GM21447 (cell line): ENCODE measurements at regions not wholly inside any gene's neighbourhood (a gene's known extent, or its start where the extent isn't known, plus 50 kb on each side); places are given as distances from the start of the nearest gene placed in this dataset.
"Not testable (repeated sequence)": the region's sequence is repeated elsewhere in the genome, so short reads cannot be mapped to it uniquely, and the experiment has no call there.

Source experiments
- ATAC-seq: cut with Tn5 transposase; IDR thresholded peaks from one replicate; pipeline ENCODE4 v1.9.1; 2021; ENCODE audit not compliant: unreplicated experiment

DNA sequence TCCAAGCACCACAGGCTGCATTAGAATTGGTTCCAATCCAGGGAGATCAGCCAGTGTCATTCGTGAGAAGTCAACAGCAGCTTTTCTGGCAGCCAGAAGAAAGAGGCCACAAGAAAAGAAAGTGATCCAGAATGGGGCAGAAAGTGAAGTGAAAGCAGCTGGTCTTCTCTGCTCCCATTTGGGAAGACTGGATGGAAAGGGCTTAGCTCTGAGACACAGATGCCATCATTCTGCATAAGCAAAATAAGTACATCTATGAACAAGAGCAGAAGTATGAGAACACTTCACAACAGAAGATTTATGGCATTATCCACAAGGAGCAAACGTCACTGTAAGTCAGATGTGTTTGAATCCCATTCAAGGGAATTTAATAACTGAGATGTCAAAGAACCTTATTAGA, 326.5 kb upstream of the ESRRG start:
- ATAC-seq = no peak

DNA sequence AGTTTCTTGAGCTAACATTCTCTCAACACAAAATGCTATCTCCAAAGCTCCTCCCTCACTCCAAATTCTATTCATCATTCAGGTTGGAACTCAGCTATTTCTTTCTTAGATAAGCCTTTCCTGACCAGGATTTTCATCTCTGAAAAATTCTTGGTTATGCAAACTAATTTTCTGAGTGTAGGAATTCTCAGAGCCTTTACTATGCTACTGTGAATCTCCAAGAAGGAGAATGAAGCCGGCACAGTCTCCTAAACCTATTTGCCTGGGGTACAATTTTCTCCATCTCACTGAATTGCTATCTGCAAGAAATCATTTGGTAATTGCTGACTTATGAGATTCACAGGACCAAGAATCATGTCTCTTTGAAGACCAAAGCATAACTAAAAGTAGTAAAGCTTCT, 325.9 kb upstream of the ESRRG start:
- no peak for ATAC-seq

DNA sequence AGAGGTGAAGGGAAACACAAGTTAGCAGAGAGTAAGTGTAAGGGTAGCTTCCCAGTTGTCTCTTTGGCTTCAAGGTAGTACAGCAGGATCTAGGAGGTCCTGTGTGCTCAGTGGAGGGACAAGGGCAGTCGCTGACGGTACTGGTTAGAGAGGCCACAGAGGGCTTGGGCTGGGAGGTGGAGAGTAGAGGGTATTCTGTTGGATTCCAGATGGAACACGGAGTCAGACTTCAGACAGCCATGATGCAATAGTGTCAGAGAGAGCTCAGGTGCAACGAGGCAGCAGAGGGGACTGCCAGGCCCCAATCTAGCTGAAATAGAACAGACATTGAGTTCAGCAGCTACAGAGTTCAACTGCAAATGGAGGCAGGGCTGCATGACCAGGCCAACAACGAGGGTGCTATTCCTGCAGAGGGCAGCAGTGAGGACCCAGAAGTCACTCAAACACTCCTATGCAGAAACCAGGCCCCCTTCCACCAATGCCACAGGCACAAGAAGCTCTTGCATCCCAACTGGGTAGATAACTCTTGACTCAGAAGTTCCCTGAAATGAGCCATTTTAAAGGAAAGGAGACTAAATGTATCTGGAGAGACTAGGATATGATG, 325.0 kb upstream of the ESRRG start:
- ATAC-seq = no peak

DNA sequence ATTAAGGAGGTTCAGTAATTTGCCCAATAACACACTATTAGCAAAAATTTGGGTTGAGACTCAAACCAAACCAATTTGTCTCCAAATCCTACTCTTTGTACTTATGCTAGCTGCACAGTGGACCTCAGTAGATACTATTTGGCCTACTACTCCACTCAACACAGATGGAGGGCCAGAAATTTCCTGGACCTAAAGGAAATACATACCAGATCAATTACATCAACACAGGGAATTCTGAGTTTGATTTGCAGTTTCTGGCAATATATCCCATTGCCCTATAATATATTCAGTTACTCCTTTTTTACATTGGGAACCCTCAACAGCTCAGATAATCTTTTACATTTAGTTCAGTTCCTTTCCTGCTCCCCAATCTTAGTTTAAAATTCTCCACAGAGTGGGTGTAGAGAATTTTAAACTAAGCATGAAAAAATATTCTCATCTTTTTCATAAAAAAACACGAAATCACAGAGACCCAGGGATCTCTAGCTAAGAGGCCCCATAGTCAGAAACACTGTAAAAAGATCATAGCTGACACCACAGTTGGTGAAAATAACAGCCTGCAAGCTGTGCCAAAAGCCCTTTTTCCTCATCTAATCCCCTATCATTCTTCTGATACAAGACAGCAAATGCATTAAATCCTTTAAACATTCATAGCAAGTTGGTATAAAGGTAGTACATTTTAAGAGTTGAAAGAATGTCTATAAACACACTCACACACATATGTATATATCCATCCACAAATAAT, 317.7 kb upstream of the ESRRG start:
- no peak for ATAC-seq

DNA sequence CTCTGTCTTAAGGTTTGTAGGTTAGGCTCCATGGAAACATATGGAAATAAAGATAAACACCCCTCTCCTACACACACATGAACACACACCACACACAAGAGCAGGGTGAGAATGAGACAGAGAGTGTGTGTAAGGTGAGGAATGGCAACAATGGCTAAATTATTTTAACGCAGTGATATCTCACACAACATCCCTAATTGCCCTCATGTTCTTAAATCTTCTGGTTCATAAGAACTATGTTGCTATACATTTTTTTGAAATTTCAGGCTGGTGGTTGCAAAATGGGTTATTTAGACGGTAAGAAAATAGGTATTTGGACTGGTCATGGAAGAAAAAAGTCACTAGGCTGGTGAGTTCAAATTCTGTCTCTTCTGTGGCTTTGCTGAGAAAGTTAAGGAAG, 316.7 kb upstream of the ESRRG start:
- no peak for ATAC-seq

DNA sequence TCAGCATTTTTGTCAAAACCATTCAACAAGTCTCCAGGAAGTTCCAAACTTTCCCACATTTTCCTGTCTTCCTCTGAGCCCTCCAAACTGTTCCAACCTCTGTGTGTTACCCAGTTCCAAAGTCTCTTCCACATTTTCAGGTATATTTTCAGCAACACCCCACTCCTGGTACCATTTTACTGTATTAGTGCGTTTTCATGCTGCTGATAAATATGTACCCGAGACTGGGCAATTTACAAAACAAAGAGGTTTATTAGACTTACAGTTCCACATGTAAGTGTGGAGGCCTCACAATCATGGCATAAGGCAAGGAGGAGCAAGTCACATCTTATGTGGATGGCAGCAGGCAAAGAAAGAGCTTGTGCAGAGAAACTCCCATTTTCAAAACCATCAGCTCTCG, 315.9 kb upstream of the ESRRG start:
- not testable (repeated sequence) for ATAC-seq

DNA sequence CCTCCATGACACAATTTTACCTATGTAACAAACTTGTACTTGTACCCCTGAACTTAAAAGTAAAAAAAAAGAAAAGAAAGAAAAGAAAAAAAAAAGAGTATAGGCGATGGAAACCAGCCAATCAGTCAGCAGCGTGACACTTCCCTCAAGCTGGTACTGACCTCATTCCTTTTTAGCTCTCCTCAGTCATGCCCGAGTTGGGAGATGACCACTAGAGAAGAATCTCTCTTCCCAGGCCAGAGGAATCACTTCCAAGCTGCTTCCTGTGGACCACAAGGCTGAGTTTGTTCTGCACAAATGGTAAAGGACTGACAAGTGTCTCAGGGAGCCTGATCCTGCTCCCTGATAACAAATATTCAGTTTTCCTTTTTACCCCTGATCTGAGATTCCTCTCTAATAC, 313.5 kb upstream of the ESRRG start:
- ATAC-seq = no peak

DNA sequence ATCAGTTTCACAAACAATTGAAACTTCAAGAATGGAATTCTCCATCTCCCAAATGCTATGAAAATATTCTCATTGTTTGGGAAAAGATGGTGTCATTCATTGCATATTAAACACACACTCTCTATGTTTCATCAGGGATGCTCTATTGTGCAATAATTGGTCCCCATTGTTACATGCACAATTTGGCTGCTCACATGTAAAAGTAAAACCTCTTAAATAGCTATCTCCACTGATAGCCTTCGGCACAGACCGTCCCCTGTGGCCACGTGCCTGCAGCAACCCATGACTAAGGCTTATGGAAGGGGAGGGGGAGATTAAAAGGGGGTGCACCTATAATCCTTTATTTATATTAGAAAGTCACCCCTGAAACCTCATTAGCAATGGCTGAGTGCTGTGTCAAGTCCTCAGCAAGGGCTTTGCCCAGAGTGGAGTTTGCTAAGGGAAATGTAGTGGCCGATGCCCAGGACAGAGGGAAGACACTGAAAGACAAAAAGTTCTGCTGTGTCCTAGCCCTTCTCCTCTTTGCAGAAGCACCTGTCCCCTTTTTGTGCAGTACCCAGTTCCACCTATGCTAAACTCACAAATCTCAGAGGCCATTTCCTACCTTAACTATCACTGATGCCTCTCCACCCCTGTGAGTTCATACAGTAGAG, 309.6 kb upstream of the ESRRG start:
- ATAC-seq = no peak

DNA sequence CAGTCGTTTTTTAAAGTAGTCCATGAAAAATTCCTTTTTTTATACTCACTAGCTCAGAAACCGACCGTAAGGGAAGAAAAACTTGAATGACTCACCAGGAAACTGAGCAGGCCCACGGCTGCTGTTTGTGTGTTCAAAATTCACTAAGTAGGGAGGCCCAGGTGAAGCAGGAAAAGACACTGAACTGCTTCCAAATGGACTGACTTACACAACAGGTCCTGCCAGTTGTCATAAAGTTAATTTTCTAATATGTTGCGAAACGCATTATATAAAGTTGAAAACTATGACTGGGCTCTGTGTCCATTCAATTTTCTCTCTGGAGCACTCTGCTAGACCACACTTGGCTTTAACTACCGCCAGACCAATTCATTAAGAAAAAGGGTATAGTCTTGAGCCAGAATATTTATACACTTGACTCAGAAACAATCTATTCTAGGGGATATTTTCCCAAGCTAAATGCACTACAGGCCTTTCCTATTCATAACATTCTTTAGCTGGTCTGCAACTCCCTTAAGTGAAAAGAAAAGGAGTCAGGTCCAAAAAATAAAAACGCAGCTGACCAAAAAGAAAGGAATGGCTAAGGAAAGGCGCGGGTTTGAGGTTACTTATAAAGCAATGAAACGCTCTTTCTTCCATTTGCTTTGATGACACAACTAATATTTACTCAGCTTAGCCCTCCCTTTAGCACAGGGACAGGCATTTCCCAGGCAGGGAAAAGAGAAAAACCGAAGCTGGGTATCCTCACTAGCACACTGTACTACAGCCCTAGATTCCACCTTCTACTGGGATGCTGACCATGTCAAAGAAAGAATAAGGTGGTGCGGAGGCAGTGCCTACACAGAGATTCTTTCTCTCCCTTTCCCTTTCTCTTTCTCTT, 306.3 kb upstream of the ESRRG start:
- no peak for ATAC-seq

DNA sequence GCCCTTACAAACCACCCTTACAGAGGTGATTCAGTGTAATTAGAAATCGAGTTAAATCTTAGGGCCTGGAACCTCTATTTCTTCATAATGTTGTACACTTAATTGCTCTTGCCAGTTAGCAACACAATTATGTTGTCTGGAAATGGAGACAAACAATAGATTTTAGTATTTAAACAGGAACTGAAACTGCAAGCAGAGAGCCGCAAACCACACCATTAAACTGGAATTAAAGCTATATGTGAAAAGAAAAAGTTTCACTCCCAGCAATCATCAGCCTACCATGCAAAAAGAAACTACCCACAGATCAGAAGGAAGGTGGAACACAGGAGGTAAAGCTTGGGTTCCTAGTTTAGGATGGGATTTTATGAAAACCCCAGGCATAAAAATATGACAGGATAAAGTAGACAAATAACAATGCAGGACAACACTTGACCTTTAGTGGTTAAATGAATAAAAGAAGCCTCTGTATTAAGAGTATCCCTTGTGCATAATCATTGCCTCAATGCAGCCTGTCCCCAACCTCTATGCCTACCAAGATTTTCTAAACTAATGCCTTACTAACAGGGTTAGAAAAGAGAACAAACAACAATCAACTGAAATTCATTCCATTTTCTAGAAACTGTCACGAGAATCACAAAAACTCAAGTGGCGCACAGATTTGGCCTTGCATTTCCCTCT, 304.3 kb upstream of the ESRRG start:
- peak; percentile 96 for ATAC-seq

DNA sequence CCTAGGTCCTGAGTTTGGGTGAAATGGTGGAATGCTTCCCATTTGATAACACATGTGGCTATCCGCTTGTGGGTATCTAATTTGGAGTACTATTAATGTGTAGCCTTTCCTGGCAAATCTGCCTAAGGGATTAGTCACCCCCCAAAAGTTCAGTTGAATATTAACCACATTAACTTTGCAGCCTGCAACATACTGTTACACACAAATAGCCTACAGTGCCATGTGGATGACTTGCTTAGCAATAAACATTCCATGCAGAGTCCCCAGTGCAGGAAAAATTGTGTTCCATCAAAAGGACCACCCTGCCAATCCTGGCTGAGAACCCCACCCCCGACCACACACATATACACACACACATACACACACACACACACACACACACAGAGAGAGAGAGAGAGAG, 303.3 kb upstream of the ESRRG start:
- ATAC-seq = no peak

DNA sequence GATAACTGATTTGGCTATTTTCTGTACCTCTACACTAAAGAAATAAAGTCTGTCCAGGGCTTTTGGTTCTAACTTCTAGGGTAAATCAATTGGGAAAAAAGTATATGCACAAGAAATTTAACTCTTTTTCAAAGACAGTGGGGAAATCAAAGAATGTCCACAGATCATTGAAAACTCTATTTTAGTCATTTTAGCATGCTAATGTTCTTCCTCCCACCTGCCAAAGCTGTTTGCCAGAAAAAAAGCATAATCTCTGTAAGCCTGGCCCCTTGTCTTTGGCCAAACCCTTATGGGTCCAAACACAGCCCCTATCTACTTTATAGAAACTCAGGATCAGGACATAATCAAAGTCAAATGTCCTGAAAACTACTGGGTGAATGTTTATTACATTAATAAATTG, 302.2 kb upstream of the ESRRG start:
- no peak for ATAC-seq

DNA sequence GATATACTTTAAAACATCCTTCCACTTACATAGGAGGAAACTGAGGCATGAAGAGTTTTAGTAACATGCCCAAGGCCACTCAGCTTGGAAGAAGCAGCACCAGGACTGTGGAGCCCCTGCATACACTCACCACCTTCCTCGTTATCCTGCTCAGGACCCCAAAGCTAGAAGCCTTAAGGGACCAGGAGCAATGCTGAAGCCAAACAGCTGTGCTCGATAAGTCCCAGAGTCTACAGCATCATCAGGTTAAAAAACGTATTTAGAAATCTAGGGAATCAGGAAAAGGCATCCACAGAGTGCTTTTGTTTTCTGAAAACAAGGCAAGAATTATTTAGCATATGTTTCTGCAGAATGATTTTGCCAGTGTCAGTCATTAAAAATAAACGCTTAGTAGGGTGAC, 301.7 kb upstream of the ESRRG start:
- ATAC-seq = no peak

DNA sequence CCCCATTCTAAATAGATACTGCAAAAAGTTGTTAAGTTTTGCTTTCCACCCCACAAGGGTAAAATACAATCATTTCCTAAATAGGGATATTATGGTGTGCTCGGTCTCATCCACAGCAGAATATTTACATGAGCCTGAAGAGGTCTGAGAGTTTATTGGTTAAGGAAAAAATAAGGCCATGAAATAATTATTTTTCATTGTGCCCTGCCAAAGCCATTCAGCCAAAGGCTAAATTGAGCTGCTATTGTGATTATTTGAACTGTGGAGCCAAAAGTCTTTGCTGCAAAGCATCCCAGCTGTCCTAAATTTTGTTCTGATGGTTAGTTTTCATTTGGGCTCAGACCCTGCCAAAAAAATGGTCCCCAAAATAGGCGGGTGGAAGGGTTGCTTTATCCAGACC, 298.7 kb upstream of the ESRRG start:
- no peak for ATAC-seq

DNA sequence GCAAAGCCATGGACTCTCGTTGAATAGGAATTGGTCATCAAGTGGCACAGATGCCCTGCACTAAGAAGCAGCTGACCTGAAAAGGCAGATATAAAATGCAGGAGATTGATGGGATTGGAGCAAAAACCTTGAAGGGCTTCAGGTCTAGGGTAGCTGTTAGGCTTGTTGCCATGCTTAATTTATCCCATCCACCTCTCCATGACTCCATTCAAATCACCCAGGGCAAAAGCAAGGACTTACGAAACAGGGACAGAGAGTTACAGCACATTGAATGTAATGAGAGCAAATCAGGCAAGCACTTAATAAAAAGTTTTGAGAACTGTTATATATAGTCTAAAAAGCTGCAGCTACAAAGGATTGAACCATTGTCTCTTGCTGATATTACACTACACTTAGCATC, 298.2 kb upstream of the ESRRG start:
- no peak for ATAC-seq

DNA sequence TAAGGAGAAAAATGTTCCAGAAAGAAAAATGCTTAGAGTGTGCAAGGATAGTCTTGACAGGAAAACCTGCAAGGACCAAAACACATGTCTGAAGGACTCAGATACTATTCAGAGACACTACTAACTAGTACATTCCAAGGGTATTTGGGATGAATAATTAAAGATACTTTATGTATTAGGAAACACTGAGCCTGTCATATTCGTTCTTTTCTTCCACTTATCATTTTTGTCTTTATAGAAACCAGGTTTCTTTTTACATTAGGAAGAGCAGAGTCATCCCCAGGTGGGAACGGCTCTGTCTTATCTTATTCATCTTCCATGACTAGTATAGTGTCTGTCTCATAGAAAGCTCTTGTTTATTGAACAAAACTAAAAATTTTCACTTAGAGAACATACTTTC, 296.2 kb upstream of the ESRRG start:
- ATAC-seq = no peak

DNA sequence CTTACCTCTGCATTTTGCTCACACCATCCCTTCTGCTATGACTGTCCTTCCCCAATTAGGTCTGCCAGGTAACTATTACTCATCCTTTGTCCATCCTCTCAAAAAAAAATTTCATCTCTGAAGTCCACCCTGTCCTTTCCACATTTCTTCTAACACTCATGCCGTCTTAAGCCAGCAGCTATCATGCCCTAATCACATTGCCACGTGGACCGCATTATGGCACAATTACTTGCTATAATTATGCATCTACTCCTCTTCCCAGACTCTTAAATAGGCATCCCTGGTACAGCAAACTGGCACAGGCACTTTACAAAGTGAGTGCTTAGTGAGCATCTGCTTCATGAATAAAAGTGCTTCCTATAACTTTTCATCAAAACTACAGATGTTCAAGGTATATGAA, 295.4 kb upstream of the ESRRG start:
- ATAC-seq = no peak

DNA sequence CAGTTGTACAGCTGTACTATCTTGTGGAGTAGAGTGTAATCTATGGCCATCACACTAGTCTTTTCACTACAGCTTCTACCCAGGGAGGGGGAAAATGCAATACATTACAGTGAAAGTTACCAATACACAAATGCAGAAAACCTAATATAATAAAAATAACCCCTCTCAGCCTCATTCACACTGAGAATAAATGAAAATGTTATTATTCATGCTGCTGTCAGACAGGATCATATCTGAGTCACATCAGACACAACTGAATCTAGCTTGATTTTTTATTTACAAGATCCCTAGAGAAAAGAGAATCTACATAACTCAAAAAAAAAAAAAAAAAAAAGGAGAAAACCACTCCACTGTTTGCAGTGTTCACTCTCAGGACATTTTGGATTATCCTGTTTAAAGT, 293.9 kb upstream of the ESRRG start:
- no peak for ATAC-seq

DNA sequence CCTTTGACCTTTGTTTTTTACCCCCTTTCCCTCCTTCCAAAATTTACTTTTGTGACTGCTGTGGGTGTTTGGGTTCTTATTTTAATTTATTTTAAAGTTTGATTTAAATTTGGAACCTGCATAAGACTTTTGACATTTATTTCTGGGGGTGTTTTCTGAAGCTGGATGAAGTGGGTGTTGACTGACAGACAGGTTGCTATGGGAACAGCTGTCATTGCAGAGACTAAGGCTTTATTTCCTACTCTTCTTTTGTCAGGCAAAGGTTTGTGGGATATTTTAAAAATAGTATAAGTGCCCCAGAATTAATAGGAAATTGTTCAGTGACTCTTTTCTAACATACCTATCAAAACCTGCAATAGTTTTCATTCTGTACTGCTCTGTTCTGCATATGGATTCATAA, 290.8 kb upstream of the ESRRG start:
- ATAC-seq = no peak

DNA sequence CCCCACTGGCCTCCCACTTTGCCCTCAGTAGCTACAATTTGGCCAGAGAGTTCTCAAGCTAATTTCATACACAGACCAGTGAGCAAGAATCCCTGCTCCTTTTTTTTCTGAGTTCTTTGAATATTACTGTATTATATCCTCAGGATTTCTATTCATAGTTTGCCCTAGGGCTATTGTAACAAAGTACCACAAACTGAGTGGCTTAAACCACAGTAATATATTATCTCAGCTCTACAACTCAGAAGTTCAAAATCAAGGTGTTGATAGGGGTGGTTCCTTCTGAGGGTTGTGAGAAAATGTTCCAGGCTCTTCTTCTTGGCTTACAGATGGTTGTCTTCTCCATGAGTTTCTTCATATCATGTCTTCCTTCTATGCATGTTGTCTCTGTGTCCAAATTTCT, 289.4 kb upstream of the ESRRG start:
- ATAC-seq = no peak

DNA sequence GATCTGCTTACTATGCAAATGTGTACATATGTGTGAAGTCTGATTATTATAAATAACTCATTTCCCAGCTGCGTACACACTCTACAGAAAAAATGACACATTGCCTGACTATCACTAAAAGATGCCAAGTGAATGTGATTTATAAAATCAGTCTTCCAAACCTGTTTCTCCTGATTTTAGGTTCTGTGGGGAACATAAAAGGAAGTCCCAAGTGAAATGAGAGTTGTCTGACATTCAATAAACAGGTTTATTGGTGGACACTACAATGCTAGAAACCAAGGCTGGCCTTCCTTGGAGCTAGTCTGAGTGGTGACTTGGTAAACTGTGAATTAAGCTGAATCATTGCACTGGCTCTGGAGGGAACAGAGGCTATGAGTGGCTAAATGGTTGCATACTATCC, 287.9 kb upstream of the ESRRG start:
- no peak for ATAC-seq
